Osteoblast (primary cell): ENCODE measurements at regions not wholly inside any gene's neighbourhood (a gene's known extent, or its start where the extent isn't known, plus 50 kb on each side); places are given as distances from the start of the nearest gene placed in this dataset.

Source experiments
- DNase-seq: peaks from one replicate; pipeline ENCODE4 v3.0.0; 2011; ENCODE audit warnings: low spot score, mixed read lengths; ENCODE audit not compliant: insufficient read length; ENCODE audit errors: missing footprints
- H2AFZ ChIP-seq: 2 replicates; pipeline ENCODE4 v1.6.0; 2011; ENCODE audit warnings: mild to moderate bottlenecking, low read length
- H3K27ac ChIP-seq: 2 replicates; pipeline ENCODE4 v1.5.1; 2011; ENCODE audit warnings: mild to moderate bottlenecking, low read depth, low read length, moderate library complexity
- H3K27me3 ChIP-seq: 2 replicates; pipeline ENCODE4 v1.6.0; 2012; ENCODE audit warnings: mild to moderate bottlenecking, control low read depth, inconsistent platforms, low read length, moderate library complexity; ENCODE audit not compliant: insufficient read depth
- H3K36me3 ChIP-seq: 2 replicates; pipeline ENCODE4 v1.5.1; 2011; ENCODE audit warnings: mild to moderate bottlenecking, low read length, control low read depth, moderate library complexity; ENCODE audit not compliant: insufficient read depth
- H3K4me1 ChIP-seq: 2 replicates; pipeline ENCODE4 v1.5.1; 2011; ENCODE audit warnings: mild to moderate bottlenecking, low read length, control low read depth, moderate library complexity; ENCODE audit not compliant: insufficient read depth
- H3K4me2 ChIP-seq: 2 replicates; pipeline ENCODE4 v1.6.0; 2011; ENCODE audit warnings: mild to moderate bottlenecking, low read length; ENCODE audit not compliant: insufficient read depth
- H3K4me3 ChIP-seq: fragments of 200-600 bp; sonication (generic); 3 replicates; pipeline ENCODE4 v1.5.1; 2012; ENCODE audit warnings: mild to moderate bottlenecking, low read length, inconsistent platforms; ENCODE audit not compliant: insufficient read depth
- H3K79me2 ChIP-seq: 2 replicates; pipeline ENCODE4 v1.6.0; 2012; ENCODE audit warnings: mild to moderate bottlenecking, low read length, control low read depth, inconsistent platforms; ENCODE audit not compliant: insufficient read depth
- H3K9me3 ChIP-seq: 2 replicates; pipeline ENCODE4 v1.5.1; 2011; ENCODE audit warnings: low read depth, low read length, control low read depth
- H4K20me1 ChIP-seq: 2 replicates; pipeline ENCODE4 v1.6.0; 2012; ENCODE audit warnings: mild to moderate bottlenecking, low read length, control low read depth; ENCODE audit not compliant: insufficient read depth
- CTCF ChIP-seq: IDR thresholded peaks from 2 replicates; pipeline ENCODE4 v1.5.1; 2011; ENCODE audit warnings: mild to moderate bottlenecking, low read depth, low read length, moderate library complexity; ENCODE audit errors: extremely low read depth

- H3K27me3 ChIP-seq, result no peaks in the 10 kb centered on the region
- no peaks in the 10 kb centered on the region for H3K36me3 ChIP-seq
- H3K4me2 ChIP-seq, result no peak overlapping the region
- H3K9me3 ChIP-seq, result no peaks in the 10 kb centered on the region
- DNase-seq, result no peak
- H4K20me1 ChIP-seq, result no peaks in the 10 kb centered on the region
- TF ChIP-seq CTCF, result no peak
- peaks cover 15% of the 10 kb centered on the region for H3K4me1 ChIP-seq
- no peak overlapping the region for H3K27ac ChIP-seq
- no peak overlapping the region for H3K4me3 ChIP-seq
- no peaks in the 10 kb centered on the region for H3K79me2 ChIP-seq
- H2AFZ ChIP-seq, result no peak overlapping the region
These were observed 76.7 kb upstream of the MARCHF10 start for GRCh38 chr17:62884781-62885180.

GRCh38 chr17:62882878-62883277, 74.8 kb upstream of the MARCHF10 start:
- peaks cover 3% of the 10 kb centered on the region for H3K4me1 ChIP-seq
- H3K36me3 ChIP-seq, result no peaks in the 10 kb centered on the region
- no peaks in the 10 kb centered on the region for H3K9me3 ChIP-seq
- H3K4me2 ChIP-seq, result no peak overlapping the region
- DNase-seq, result peak; percentile 51
- H3K27me3 ChIP-seq, result no peaks in the 10 kb centered on the region
- H2AFZ ChIP-seq, result peak overlapping the region; percentile 21
- no peak overlapping the region for H3K4me3 ChIP-seq
- H3K27ac ChIP-seq, result no peak overlapping the region
- no peaks in the 10 kb centered on the region for H3K79me2 ChIP-seq
- H4K20me1 ChIP-seq, result no peaks in the 10 kb centered on the region
- no peak for TF ChIP-seq CTCF

- Histone ChIP-seq H3K79me2 (no peaks in the 10 kb centered on the region), H3K27ac (no peak overlapping the region), H2AFZ (no peak overlapping the region), H3K4me1 (peaks cover 4% of the 10 kb centered on the region), H3K27me3 (no peaks in the 10 kb centered on the region), H4K20me1 (no peaks in the 10 kb centered on the region), H3K4me2 (no peak overlapping the region), H3K9me3 (no peaks in the 10 kb centered on the region), H3K36me3 (no peaks in the 10 kb centered on the region), H3K4me3 (no peak overlapping the region)
- no peak for DNase-seq
- TF ChIP-seq CTCF, result no peak
These were observed 74.2 kb upstream of the MARCHF10 start for GRCh38 chr17:62882284-62882683.

- no peak overlapping the region for H3K27ac ChIP-seq
- no peaks in the 10 kb centered on the region for H3K9me3 ChIP-seq
- H3K27me3 ChIP-seq, result no peaks in the 10 kb centered on the region
- H2AFZ ChIP-seq, result no peak overlapping the region
- no peaks in the 10 kb centered on the region for H4K20me1 ChIP-seq
- H3K4me2 ChIP-seq, result no peak overlapping the region
- no peaks in the 10 kb centered on the region for H3K79me2 ChIP-seq
- peaks cover 20% of the 10 kb centered on the region for H3K4me1 ChIP-seq
- H3K4me3 ChIP-seq, result no peak overlapping the region
- no peaks in the 10 kb centered on the region for H3K36me3 ChIP-seq
- no peak for TF ChIP-seq CTCF
- no peak for DNase-seq
These were observed 72.0 kb upstream of the MARCHF10 start for GRCh38 chr17:62880120-62880519.
